HG03521 (cell line): ENCODE measurements at regions not wholly inside any gene's neighbourhood (a gene's known extent, or its start where the extent isn't known, plus 50 kb on each side); places are given as distances from the start of the nearest gene placed in this dataset.
A peak's percentile ranks its signal among the peaks of the same experiment; 100 is the strongest.
"Not testable (repeated sequence)": the region's sequence is repeated elsewhere in the genome, so short reads cannot be mapped to it uniquely, and the experiment has no call there.

Source experiments
- ATAC-seq: cut with Tn5 transposase; IDR thresholded peaks from one replicate; pipeline ENCODE4 v1.9.1; 2021; ENCODE audit warnings: mild to moderate bottlenecking, moderate library complexity; ENCODE audit not compliant: unreplicated experiment

DNA sequence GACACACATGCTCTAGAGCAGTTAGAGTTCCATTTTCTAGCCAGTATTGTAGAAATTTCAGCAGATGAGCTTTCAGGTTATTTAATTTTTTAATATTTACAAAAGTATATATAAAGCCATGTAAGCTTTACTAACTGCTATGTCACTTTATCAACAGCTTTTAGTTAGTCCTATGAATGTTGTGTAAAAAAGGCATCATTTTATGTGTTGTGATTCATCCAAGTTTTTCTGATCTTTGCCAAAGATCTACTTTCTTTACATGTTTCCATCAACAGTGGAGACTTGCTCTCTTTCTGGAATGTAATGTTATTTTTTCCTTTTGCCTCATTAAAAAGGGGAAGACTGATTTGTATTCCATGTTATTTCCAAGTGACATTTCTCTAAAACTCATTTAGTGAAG is 125.2 kb upstream of the TFPI start:
- no peak for ATAC-seq

- ATAC-seq = no peak
Measured at GRCh38 chr2:187684174-187684573, 129.9 kb upstream of the TFPI start.

DNA sequence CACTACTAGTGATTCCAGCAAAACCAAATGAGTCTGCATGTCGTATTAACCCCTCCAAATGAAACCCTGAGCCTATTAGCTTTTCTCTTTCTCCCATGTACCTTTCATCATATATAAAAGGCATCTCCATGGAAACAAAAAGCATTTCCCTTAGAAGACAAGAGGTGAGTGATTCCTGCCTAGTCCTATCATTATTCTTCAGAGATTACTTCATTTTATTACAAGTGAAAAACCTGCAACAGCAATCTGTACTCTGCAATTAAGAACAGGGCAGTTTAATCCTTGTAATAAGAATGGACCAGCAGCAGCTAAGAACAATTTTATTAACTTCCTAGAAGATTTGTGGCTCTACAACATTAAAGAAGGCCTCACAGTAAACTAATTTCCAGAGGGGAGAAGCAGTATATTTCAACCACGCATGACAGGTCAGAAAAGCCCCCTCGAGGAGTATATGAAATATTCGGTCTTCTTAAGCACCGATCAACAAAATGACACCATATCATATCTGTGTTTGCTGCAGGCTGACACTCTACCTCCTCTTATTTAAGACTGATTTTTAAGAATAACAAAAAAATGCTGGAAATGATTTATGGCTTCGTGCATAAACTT is 132.3 kb upstream of the TFPI start:
- ATAC-seq = no peak

DNA sequence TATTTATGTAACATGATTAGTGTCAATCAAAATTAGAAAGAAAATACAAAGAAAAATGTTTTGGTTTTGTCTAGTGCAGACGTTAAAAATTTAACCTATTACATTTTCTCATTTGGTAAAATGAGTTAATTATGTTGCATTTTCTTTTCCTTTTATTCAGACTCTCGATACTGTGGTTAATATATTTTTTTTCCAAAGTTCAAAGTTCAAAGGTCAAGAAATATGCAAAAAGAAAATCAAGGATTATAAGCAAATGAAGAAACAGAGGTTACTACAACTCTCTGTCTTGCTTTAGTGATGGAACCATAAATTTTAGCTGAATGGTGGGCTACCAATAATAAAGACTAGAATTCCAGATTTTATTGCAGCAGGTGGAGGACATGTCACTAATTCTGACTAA is 133.3 kb upstream of the TFPI start:
- ATAC-seq = no peak

DNA sequence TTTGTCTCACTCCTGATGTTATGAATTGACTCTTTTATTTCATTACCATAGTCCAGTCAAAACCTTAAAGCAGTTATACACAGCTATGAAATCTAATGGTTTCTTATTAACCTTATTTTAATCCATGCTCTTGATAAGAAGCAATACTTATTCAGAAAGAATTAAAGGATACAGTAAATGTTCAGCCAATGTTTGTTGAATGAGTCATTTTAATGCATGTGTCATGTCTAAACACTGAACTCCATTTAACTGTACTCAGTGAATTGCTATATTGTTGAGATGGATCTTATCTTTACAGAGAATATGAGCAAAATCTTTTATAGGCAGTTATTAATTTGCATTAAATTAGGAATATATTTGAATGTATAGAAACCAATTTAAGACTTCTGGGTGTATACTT is 135.1 kb upstream of the TFPI start:
- ATAC-seq = no peak

GRCh38 chr2:187693923-187694322 is 139.7 kb upstream of the TFPI start:
- no peak for ATAC-seq

GRCh38 chr2:187696644-187697043 is 142.4 kb upstream of the TFPI start:
- not testable (repeated sequence) for ATAC-seq

- no peak for ATAC-seq
Measured at GRCh38 chr2:187698374-187699110, 144.3 kb upstream of the TFPI start.

DNA sequence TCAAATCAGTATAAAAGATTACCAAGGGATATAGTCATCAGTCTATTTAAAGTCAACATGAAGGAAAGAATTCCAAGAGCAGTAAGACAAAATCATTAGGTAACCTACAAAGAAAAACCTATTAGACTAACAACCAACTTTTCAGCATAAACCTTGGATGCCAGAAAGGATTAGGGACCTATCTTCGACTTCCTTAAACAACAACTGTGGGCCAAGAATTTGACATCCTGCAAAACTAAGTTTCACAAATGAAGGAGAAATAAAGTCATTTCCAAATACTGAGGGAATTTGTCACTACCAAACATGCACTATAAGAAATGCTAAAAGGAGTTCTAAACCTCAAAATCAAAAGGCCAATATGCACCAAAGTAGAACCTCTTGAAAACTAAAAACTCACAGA is 147.9 kb upstream of the TFPI start:
- no peak for ATAC-seq

- ATAC-seq = no peak
Measured at GRCh38 chr2:187708272-187708671, 154.0 kb upstream of the TFPI start.

- no peak for ATAC-seq
Measured at GRCh38 chr2:187709065-187709464, 154.8 kb upstream of the TFPI start.

GRCh38 chr2:187710791-187711521 is 156.7 kb upstream of the TFPI start:
- ATAC-seq = no peak

DNA sequence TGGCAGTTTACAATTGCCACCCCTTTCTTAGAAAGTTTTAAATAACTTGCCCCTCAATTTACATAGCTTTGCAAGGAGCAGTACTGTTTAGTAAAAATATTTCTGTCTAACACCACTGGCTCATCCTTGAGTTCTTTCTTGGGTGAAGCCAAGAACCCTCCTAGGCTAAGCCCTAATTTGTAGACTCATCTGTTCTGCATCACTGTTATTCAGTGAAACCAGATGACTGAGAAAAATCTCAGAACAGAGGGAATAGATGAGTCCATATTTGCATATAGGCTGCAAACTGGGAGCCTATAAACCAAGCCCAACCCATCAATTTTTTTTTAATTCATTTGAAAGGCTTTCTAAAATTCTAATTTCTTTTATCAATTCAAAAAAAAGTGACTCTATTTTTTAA is 161.4 kb upstream of the TFPI start:
- no peak for ATAC-seq

DNA sequence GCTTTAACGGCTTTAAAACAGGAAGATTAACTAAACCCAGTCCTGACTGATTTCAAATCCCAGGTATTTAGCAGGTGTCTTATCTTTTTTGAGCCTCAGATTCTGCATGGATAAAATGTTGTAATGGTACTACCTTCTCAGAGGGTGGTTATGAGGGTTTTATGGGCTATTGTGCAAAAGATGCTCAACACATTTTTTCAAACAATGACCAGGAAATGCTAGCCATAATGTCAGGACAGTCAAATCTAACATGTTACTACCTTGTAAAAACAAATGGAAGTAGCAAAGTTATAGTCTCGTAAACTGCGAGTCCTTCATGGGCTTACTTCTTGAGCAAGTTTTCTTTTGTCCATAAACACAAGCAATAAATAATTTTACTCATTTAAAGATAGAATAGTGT is 162.1 kb upstream of the TFPI start:
- ATAC-seq = no peak

DNA sequence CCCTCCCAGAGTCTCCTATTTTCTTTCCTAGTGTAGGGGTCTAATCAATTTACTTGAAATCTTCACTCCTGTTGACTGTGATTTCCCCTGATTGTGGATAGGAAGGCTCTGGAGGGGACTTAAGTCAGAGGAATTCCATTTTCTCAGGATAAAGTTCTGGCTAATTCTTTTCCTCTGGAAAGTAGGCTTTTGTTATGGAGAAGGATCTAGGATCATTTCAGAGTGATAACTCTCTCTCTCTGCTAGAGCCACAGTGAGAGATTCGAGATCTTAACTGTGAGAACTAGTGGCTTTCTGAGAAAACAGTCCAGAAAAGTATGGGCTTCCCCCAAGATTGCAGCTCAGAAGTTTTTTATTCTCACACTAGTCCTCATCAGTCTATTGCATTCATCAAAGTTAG is 163.9 kb upstream of the TFPI start:
- no peak for ATAC-seq

GRCh38 chr2:187719510-187719909 is 165.3 kb upstream of the TFPI start:
- ATAC-seq = no peak

GRCh38 chr2:187748958-187749357 is 194.7 kb upstream of the TFPI start:
- no peak for ATAC-seq

- ATAC-seq = no peak
Measured at GRCh38 chr2:187749804-187750431, 195.7 kb upstream of the TFPI start.

DNA sequence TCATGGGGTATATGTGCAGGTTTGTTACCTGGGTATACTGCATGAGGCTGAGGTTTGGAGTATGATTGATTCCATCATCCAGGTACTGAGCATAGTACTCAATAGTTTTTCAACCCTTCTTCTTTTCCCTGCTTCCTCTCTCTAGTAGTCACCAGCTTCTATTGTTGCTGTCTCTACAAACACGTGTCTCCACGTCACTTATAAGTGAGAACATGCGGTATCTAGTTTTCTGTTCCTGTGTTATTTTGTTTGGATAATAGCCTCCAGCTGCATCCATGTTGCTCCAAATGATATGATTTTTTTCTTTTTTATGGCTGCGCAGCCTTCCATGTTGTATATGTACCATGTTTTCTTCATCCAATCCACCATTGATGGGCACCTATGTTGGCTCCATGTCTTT is 214.8 kb upstream of the TFPI start:
- no peak for ATAC-seq

GRCh38 chr2:187769437-187769836 is 215.2 kb upstream of the TFPI start:
- ATAC-seq = no peak

DNA sequence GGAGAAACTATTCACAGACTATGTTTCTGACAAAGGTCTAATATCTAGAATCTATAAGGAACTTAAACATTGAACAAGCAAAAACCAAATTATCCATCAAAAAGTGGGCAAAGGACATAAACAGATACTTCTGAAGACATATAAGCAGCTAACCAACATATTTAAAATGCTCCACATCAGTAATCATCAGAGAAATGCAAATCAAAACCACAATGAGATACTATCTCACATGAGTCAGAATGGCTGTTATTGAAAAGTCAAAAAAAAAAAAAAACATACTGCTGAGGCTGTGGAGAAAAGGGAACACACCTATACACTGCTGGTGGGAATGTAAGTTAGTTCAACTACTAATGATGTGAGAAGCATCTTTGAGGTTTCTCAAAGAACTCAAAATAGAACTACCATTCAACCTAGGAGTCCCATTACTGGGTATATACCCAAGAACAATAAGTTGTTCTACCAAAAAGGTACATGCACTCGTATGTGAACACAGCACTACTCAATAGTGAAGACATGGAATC is 220.4 kb upstream of the TFPI start:
- peak; percentile 52 for ATAC-seq
